GM21526 (cell line): ENCODE measurements at regions not wholly inside any gene's neighbourhood (a gene's known extent, or its start where the extent isn't known, plus 50 kb on each side); places are given as distances from the start of the nearest gene placed in this dataset.
"Not testable (repeated sequence)": the region's sequence is repeated elsewhere in the genome, so short reads cannot be mapped to it uniquely, and the experiment has no call there.

Source experiments
- ATAC-seq: cut with Tn5 transposase; IDR thresholded peaks from one replicate; pipeline ENCODE4 v1.9.1; 2021; ENCODE audit warnings: moderate library complexity; ENCODE audit not compliant: unreplicated experiment, low FRiP score

DNA sequence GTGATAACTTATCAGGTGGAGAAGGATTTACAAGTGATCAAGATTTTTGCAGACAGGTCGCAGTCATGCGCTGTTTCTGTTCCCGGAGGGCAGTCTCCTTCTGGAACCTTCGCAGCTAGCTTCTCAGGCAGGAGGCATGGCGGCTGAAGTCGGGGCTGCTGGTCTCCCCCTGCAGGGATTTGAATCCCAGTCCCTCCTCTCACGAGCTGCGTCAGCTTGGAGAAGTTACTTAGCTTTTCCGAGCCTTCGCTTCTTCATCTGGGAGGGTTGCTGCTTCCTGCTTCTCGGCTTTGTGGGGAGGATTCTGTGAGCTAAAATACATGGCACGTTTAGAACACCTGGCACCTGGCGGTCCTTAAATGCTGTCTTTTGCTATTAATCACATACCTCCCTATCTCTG lies 287.8 kb upstream of the FOXF1 start:
- ATAC-seq: no peak

DNA sequence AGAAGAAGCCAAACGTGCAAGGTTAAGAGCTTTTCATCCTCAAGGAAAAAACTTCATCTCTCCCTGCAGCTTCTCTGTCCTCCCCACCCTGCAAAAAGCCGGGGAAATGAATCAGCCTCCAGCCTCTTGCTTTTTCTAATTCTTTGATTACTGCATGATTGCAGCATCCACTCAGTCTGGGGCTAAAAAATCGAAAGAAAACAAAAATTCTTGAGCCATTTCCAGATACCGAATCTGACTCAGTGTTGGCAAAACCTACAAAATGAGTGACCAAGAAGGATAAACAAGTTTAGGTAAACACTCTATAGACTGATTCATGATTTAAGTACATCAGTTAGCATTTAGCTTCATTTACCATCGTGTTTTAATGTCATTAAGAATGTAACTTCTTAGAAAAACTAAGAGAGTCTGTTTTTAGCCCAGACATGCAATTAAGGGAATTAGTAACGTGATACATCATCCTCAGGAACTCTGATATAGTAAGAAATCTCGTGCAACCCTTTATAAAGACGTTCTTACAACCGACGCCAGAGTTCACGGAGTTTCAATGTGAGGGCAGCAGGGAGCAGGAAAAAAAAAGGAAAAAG lies 287.3 kb upstream of the FOXF1 start:
- no peak for ATAC-seq

DNA sequence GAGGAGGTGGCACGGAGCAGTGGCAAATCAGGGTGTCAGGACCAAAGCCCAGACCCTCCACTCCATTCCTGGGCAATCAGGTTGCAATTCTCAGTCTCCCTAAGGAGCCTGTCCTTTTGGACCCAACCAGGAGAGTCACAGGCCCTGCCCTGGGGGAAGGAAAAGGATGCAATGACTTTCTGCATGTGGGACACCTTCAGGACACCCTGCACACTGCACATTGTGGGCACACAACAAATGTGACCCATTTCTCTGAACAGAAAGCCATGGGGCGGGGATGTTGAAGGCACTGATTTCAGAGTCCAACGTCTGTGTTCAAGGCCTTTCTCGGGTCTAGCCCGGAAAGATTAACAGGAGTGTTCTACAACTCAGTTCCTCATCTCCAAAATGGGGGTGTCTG lies 286.2 kb upstream of the FOXF1 start:
- no peak for ATAC-seq

DNA sequence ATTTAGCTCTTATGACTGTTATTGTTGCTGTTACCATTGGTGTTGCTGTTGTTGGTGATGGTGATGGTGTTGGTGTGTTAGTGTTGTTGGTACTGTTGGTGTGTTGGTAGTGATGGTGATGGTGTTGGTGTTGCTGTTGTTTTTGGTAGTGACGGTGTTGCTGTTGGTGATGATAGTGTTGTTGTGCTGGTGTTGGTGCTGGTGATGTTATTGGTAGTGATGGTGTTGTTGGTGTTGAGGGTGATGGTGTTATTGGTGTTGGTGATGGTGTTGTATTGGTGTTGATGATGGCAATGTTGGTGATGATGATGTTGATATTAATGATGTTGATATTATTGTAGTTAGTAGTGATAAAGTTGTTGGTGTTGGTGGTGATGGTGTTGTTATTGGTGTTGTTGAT lies 285.7 kb upstream of the FOXF1 start:
- ATAC-seq: no peak

DNA sequence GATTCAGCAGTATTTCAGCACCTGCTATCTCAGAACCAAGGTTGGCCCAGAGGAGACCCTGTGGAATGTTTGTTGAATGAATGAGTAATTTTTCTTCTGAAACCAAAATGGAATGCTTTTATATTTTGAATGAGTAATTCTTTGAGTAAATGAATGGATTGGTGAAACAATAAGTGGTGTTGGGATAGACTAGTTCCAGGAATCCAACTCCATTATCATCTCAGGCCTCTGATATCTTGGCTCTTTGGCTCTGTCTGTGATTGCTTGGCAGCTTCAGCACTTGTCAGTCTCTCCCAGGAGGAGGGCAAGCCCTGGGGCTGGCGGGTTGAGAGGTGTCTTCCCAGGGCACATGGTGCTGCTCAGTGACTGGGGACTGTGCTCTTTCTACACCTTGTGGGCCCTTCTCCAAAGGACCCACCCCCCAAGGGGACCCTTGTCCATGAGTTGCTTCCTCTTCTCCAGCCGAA lies 284.4 kb upstream of the FOXF1 start:
- ATAC-seq: no peak

DNA sequence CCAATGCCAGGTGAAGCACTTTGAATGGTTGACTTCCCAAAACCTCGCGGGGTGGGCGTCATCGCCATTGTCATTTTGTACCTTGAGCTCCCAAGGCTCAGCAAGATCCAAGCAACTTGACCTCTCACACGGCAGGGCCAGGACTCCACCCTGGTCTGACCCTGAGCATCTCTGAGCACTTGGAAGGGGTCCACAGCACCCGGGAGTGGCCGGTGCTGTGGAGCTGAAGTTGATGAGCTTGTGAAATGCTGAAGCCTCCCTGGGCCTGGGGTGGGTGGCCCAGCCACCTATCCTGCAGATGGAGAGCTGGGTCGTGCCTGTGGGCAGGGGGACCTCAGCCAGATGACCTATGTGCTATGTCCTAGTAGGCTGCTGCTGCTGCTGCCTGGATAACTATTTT lies 283.3 kb upstream of the FOXF1 start:
- no peak for ATAC-seq

DNA sequence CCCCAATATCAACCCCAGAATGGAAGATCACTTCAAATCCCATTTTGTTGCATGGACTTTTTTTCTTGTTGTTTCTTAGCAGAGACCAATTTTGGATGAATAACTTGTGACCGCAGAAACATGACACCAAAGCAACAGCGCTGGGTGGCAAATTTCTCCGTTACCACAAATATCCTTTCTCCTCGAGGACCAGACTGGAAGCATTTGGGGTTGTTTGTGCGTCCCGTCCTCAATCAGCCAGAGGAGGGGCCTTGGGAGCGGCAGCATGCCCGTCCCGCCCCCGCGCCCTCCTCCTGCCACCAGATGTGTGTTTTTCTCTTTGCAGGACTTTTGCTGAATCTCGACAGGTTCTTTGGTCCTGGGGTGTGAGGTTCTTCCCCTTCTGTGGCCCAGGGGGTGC lies 282.5 kb upstream of the FOXF1 start:
- no peak for ATAC-seq

DNA sequence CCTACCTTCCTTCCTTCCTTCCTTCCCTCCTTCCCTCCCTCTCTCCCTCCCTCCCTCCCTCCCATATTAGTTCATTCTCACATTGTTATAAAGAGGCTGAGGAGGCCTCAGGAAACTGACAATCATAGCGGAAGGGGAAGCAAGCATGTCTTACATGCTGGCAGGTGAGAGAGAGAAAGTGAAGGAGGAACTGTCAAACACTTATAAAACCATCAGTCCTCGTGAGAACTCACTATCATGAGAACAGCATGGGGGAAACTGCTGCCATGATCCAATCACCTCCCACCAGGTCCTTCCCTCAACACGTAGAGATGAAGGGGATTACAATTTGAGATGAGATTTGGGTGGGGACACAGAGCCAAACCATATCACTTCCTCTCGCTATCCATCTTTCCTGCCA lies 281.6 kb upstream of the FOXF1 start:
- no peak for ATAC-seq

DNA sequence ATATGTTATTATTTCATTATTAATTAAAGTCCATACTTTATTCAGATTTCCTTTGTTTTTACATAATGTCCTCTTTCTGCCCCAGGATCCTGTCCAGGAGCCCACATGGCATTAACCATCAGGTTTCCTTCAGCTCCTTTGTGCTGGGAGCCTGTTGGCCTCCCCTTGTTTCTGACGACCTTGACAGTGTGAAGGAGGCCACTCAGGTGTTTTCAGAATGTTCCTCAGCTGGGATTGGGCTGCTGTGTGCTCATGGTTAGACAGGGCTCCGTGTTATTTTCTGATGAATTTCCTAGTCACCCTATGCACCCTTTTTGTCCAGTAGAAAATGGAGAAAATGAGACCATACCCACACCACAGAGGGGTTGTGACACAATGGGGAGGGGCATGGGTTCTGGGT lies 281.0 kb upstream of the FOXF1 start:
- no peak for ATAC-seq

DNA sequence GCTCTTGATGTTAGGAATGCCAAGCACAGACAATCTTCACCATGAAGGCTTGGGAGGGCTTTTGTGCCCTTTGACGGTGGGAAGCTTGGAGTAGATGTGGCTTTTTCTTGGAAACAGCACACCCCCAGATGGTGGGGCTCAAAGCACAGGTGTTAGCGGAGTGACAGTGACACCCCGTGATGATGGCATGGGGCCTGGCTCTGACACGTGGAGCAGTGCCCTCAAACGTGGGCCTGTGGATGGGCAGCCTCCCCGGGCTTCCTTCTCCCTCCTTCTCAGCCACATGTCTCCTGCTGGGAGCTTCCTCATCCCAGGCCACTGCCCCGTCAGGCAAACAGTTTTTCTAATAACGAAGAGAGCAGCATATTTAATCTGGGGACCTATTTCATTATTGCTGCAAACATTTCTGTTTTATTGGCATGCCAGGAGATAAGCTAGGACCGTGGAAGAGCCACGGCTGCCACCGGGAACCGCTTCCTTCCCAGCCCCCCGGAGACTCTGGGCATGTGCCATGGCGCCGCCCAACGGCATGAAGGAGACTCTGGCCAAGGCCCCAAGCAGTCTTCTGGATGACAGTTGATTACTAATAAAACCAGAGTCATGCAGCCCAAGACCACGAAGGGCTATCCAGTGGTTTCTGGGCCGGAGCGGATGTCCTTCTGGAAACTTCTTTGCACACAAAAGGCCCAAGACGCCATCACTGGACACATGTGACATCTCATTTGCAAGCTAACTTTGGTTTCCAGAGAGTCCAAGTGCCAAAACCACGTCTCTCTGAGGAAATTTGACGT lies 280.3 kb upstream of the FOXF1 start:
- ATAC-seq: no peak

DNA sequence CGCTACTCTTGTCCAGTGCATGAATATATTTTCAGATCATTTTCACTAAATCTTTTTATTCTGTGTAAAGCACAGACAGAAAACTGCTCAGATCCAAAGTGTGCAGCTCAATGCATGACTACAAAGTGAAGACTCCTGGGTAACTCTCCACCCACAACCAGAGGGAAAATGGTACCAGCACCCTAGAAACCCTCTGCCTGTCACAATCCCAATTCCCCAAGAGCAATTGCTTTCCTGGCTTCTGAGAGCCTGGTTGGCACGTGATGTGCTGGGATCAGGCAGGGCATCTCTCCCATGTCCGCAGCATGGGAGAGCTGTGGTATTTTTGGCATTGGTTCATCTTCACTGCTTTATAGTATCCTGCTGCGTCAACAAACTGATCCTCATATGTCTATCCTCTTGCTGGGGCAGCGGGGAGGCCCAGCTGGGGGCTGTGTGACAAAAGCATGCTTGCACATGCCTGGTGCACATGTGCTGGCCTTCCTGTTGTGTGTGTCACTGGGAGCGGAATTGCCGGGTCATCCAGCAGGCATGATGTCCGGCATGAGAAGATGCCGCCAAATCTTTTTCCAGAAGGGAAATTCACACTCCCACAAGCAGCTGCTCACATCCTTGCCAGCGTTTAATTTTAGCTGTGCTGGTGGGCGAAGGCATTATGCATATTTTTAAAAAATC lies 278.9 kb upstream of the FOXF1 start:
- ATAC-seq: no peak

DNA sequence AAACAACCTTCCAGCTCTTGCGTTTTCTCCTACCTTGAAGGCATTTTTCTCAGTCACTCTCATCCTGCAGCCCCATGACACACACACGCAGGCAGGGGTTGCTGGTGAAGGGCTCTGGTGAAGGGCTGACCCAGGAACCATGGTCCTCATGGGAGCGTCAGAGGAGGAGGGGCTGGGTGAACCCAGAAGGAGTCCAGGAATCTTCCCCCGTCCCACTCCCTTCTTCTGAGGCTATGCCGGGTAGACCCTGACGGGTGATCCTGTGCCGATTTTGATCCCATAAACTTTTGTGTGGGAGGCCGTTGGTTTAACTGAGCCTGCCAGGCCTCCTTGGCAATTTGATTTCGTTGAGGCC lies 278.4 kb upstream of the FOXF1 start:
- no peak for ATAC-seq

DNA sequence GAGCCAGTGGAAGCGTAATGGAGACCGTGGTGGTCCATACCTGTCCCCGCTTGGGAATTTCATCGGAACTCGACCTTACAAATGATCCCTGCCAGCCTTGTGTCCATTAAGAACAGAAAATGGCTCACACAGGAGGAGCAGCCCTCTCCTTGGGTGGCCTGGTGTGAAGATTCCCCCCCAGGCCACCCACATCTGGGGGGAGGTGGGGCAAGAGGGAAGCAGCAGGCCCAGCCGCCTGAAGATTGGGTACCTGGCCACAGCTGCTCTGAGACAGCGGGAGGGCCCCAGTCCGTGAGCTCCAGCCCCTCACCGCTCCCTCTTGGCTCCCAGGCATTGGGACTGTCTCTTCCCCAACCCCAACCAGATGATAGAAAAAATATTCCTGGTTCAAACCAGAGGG lies 277.8 kb upstream of the FOXF1 start:
- ATAC-seq: no peak

DNA sequence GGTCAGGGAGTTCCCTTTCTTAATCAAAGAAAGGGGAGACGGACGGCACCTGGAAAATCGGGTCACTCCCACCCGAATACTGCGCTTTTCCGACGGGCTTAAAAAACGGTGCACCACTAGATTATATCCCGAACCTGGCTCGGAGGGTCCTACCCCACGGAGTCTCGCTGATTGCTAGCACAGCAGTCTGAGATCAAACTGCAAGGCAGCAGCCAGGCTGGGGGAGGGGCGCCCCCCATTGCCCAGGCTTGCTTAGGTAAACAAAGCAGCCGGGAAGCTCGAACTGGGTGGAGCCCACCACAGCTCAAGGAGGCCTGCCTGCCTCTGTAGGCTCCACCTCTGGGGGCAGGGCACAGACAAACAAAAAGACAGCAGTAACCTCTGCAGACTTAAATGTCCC lies 276.8 kb upstream of the FOXF1 start:
- ATAC-seq: not testable (repeated sequence)

DNA sequence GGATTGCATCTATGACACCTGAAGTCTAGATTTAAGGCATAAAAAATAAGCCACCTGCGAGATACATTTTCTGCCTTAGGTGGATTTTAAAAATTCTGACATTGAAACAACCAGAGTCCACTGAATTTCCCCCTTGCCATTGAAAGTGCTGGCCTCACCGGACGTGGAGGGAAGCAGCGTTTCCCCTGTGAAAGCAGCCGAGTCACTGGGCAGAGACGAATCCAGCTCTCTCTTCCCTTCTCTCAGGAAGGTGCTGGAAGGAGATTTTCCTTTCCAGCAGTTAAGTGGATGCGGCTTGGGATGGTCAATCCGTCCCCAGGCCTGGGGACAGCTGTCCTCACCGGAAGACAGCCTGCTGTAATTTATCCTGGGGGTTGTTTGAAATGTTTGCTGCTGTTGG lies 270.9 kb upstream of the FOXF1 start:
- ATAC-seq: no peak

DNA sequence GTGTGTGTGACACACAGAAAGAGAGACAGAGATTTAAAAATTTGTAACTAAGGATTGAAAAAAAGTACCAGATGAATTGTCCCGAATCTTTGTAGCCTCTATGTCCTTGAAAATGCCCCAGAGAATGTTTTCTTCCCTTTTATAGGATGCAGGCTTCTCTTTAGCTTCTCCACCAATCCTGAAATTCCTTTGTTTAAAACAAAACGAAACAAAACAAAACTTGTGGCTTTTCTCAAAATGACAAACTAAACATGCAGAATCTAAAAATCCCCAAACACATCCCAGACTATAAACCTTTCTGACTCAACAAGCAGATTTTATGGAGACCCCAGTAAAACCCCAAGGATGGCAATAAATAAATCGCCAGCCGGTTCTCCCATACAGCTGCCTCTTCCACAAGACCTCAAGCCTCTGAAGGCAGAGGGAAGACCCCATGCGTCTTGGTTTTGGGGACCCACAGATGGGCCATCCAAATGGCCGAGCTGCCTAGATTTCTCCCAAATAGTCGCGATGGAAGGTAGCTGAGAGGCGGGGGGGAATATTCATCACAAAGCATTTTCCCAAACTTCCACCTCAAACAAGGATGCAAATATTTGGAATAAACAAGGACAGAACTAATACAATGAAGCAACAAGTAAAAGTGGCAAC lies 269.5 kb upstream of the FOXF1 start:
- ATAC-seq: no peak

DNA sequence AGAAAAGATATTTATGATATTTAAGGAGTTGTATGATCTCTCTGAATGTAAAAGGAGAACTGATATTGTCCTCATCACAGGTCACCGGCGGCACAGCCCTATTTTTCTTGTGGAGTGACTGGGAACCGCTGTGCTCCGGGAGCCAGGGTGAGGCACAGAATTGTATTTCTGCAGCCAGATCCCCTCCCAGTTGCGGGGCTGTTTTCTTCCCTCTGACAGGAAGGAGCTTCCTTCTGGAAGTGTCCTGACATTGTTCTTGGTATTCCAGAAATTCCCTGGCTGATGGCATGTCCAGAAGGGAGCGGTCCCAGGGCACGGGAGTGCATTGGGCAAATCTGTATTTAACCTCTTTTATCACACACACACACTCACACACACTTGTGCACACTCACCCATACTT lies 268.6 kb upstream of the FOXF1 start:
- ATAC-seq: no peak

DNA sequence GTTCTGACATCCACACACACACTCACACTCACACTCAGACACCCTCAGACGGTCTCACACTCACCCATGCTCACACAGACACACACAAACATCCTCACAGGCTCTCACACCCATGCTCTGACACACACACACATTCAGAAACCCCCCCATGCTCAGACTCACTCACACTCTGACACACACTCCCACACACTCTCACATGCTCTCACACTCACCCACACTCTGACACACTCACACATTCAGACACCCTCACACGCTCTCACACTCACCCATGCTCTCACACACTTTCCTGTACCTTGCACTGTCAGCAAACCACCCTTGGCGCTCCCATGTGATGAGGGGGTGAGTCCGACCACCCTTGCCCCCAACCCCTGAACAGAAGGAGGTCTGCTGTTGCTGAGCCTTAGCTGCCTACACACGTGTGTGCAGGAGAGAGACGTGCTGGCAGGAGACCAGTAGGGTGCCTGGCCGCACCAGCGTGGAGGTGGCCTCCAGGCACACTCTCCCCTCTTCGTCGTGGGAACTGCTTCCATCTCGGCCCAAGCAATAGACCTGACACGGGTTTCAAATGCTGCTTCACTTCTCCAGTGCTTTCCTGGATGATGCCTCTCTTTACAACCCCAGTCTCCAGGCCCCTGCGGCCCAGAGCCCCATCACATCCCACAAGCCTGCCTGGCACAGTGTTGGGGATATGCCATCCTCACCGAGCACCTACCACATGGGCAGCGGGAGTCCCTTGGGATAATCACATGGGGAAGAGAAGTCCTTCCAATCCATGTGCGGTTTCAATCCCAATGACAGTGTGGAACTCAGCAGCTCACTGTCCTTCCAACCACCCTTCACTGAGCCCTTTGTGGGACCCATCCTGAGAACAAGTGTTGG lies 267.8 kb upstream of the FOXF1 start:
- no peak for ATAC-seq

DNA sequence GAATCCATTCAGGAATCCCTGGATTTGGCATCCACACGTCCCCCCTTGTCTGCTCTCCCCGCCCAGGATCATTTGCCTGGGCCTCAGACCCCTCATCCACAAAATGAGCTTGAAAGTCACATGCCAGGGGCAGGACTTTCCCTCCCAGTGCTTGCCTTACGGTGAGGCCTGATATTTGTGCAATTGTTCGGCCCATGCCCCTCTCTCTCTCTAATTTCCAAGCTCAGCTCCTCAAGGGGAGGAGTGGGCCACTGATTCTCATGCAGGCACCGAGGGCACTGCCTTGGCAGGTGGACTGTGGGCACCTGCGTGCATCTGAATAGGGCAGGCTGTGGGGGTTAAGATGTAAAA lies 267.2 kb upstream of the FOXF1 start:
- ATAC-seq: no peak

DNA sequence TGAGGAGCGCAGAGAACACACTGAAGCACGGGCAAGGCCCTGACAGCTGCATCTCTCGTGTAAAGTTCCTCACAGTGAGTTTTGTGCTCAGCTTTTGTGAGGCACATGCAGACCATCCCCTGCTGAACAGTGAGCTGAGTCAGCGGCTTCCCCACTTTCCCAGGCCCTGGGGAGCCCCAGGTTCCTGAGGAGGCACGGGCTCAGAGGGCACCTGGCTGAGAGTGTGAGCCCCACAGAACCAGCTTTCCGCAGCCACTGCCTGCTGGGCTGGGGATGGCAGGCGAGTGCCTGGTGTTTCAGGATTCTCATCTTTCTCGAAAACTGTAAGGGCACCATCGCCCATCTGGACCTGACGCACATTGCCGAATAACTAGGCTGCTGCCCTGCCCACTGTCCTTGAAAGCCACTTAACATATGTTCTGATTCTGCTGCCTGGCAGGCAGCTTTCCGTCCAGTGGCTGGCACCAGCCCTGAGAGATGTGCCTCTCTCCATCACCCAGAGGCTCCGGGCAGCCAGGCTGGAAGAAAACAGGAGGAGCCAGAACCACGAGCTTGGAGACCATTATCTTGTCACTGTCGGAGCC lies 266.7 kb upstream of the FOXF1 start:
- ATAC-seq: no peak
